ENCODE measurements at regions not wholly inside any gene's neighbourhood (a gene's known extent, or its start where the extent isn't known, plus 50 kb on each side); places are given as distances from the start of the nearest gene placed in this dataset.

- TF ChIP-seq TSHZ1 (tag by site-specific recombination; IDR thresholded peaks at IDR 0.05; ENCODE audit: borderline replicate concordance) = no peak
- TF ChIP-seq ZBTB8A (tag by site-specific recombination; IDR thresholded peaks at IDR 0.05) = no peak
- TF ChIP-seq ZNF510 (tag by site-specific recombination; IDR thresholded peaks at IDR 0.05; ENCODE audit: insufficient replicate concordance) = no peak
- TF ChIP-seq ZSCAN18 (tag by site-specific recombination; IDR thresholded peaks at IDR 0.05) = no peak
- no peak for TF ChIP-seq ZFP69B (tag by site-specific recombination; IDR thresholded peaks at IDR 0.05)
- TF ChIP-seq ZNF518A (tag by site-specific recombination; conservative IDR thresholded peaks at IDR 0.05; ENCODE audit: low read depth) = no peak
- no peak for TF ChIP-seq RBAK (tag by site-specific recombination; IDR thresholded peaks at IDR 0.05)
- TF ChIP-seq ZNF416 (tag by site-specific recombination; IDR thresholded peaks at IDR 0.05) = no peak
- TF ChIP-seq ZNF488 (tag by site-specific recombination; IDR thresholded peaks at IDR 0.05) = no peak
- no peak for TF ChIP-seq ZNF707 (tag by site-specific recombination; IDR thresholded peaks at IDR 0.05)
- TF ChIP-seq KLF7 (tag by site-specific recombination; IDR thresholded peaks at IDR 0.05; ENCODE audit: borderline replicate concordance) = no peak
- no peak for TF ChIP-seq ZEB2 (tag by site-specific recombination; IDR thresholded peaks at IDR 0.05)
- no peak for TF ChIP-seq ZNF211 (tag by site-specific recombination; IDR thresholded peaks at IDR 0.05; ENCODE audit: low read depth)
- TF ChIP-seq ZNF670 (tag by site-specific recombination; IDR thresholded peaks at IDR 0.05; ENCODE audit: low read depth) = no peak
- TF ChIP-seq PATZ1 (tag by site-specific recombination; IDR thresholded peaks at IDR 0.05) = no peak
Measured at GRCh38 chr5:102578362-102578761, 79.6 kb upstream of the SLCO6A1 start (continued).
